ENCODE measurements at regions not wholly inside any gene's neighbourhood (a gene's known extent, or its start where the extent isn't known, plus 50 kb on each side); places are given as distances from the start of the nearest gene placed in this dataset.

DNA sequence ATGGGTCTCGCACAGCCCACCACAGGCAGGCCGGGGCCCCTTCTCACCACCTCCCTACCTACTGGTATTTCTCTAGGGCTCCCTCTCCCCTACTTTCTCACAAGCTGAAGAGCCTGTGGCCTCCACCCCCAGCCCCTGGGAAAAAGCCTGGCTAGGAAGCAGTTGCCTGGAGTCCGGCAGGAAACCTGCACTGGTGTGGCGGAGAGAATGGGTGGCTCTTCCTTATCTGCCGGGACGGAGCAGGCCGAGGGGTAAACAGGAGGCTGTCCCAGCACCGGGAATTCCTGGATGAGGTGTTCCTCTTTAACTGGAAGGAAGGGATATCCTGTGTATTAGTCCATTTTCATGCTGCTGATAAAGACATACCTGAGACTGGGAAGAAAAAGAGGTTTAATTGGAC is 125.8 kb downstream of the TLR5 start:
- no peaks in the 10 kb centered on the region for H3F3A ChIP-seq (ENCODE audit: insufficient read depth, low read depth)
- no peaks in the 10 kb centered on the region for H3K27me3 ChIP-seq (ENCODE audit: insufficient read depth, low read depth)
- H3K4me1 ChIP-seq (replicated peaks; ENCODE audit: insufficient read depth), result no peaks in the 10 kb centered on the region
- H3K4me2 ChIP-seq, result no peak overlapping the region
- no peak overlapping the region for H3K27ac ChIP-seq
- intact Hi-C loops (cut with micrococcal nuclease; ENCODE audit: unreplicated experiment), result no loop called here
- POLR2A ChIA-PET (ENCODE audit: unreplicated experiment), result no interaction called here
- CTCF ChIA-PET, result no interaction called here
- no TSS peak for BruUV-seq (replicated peaks)
- H3K36me3 ChIP-seq (ENCODE audit: low read depth), result no peaks in the 10 kb centered on the region
- no peak overlapping the region for H3K4me3 ChIP-seq
- no peaks in the 10 kb centered on the region for H3K9me2 ChIP-seq (ENCODE audit: insufficient read depth)
- no peaks in the 10 kb centered on the region for H3K79me2 ChIP-seq (ENCODE audit: low read depth)
- no peak for DNase-seq
- H4K20me1 ChIP-seq (ENCODE audit: insufficient read depth), result no peaks in the 10 kb centered on the region
- TF ChIP-seq, protein P1, sequence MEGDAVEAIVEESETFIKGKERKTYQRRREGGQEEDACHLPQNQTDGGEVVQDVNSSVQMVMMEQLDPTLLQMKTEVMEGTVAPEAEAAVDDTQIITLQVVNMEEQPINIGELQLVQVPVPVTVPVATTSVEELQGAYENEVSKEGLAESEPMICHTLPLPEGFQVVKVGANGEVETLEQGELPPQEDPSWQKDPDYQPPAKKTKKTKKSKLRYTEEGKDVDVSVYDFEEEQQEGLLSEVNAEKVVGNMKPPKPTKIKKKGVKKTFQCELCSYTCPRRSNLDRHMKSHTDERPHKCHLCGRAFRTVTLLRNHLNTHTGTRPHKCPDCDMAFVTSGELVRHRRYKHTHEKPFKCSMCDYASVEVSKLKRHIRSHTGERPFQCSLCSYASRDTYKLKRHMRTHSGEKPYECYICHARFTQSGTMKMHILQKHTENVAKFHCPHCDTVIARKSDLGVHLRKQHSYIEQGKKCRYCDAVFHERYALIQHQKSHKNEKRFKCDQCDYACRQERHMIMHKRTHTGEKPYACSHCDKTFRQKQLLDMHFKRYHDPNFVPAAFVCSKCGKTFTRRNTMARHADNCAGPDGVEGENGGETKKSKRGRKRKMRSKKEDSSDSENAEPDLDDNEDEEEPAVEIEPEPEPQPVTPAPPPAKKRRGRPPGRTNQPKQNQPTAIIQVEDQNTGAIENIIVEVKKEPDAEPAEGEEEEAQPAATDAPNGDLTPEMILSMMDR (conservative IDR thresholded peaks at IDR 0.05), result no peak
- TF ChIP-seq EZH2 (IDR thresholded peaks at IDR 0.05; ENCODE audit: low read depth), result no peak
- no peak overlapping the region for H2AFZ ChIP-seq
- no peaks in the 10 kb centered on the region for H3K9me3 ChIP-seq (ENCODE audit: insufficient read depth, low read depth)

GRCh38 chr1:223018534-223018933 is 124.5 kb downstream of the TLR5 start:
- Histone ChIP-seq H2AFZ (no peak overlapping the region), H3K4me3 (no peak overlapping the region), H3K9me3 (ENCODE audit: insufficient read depth, low read depth) (no peaks in the 10 kb centered on the region), H3K27ac (no peak overlapping the region), H3F3A (ENCODE audit: insufficient read depth, low read depth) (no peaks in the 10 kb centered on the region), H3K4me1 (replicated peaks; ENCODE audit: insufficient read depth) (no peaks in the 10 kb centered on the region), H3K79me2 (ENCODE audit: low read depth) (no peaks in the 10 kb centered on the region), H3K27me3 (ENCODE audit: insufficient read depth, low read depth) (no peaks in the 10 kb centered on the region), H4K20me1 (ENCODE audit: insufficient read depth) (no peaks in the 10 kb centered on the region), H3K36me3 (ENCODE audit: low read depth) (no peaks in the 10 kb centered on the region), H3K9me2 (ENCODE audit: insufficient read depth) (no peaks in the 10 kb centered on the region), H3K4me2 (no peak overlapping the region)
- intact Hi-C loops (cut with micrococcal nuclease; ENCODE audit: unreplicated experiment), result no loop called here
- CTCF ChIA-PET, result no interaction called here
- no peak for TF ChIP-seq EZH2 (IDR thresholded peaks at IDR 0.05; ENCODE audit: low read depth)
- TF ChIP-seq, protein P1 (conservative IDR thresholded peaks at IDR 0.05), result no peak
- POLR2A ChIA-PET (ENCODE audit: unreplicated experiment), result no interaction called here
- BruUV-seq (replicated peaks), result no TSS peak
- no peak for DNase-seq

- intact Hi-C loops (cut with micrococcal nuclease; ENCODE audit: unreplicated experiment), result no loop called here
- no peaks in the 10 kb centered on the region for H3K79me2 ChIP-seq (ENCODE audit: low read depth)
- DNase-seq, result no peak
- ChIA-PET CTCF (no interaction called here), POLR2A (ENCODE audit: unreplicated experiment) (no interaction called here)
- no peaks in the 10 kb centered on the region for H4K20me1 ChIP-seq (ENCODE audit: insufficient read depth)
- H2AFZ ChIP-seq, result no peak overlapping the region
- no peaks in the 10 kb centered on the region for H3K4me1 ChIP-seq (replicated peaks; ENCODE audit: insufficient read depth)
- no peaks in the 10 kb centered on the region for H3K36me3 ChIP-seq (ENCODE audit: low read depth)
- no TSS peak for BruUV-seq (replicated peaks)
- H3K27ac ChIP-seq, result no peak overlapping the region
- H3K9me3 ChIP-seq (ENCODE audit: insufficient read depth, low read depth), result no peaks in the 10 kb centered on the region
- no peak overlapping the region for H3K4me3 ChIP-seq
- TF ChIP-seq, protein P1 (conservative IDR thresholded peaks at IDR 0.05), result no peak
- no peak for TF ChIP-seq EZH2 (IDR thresholded peaks at IDR 0.05; ENCODE audit: low read depth)
- H3K9me2 ChIP-seq (ENCODE audit: insufficient read depth), result no peaks in the 10 kb centered on the region
- no peaks in the 10 kb centered on the region for H3F3A ChIP-seq (ENCODE audit: insufficient read depth, low read depth)
- H3K27me3 ChIP-seq (ENCODE audit: insufficient read depth, low read depth), result no peaks in the 10 kb centered on the region
- no peak overlapping the region for H3K4me2 ChIP-seq
These were observed 123.8 kb downstream of the TLR5 start for GRCh38 chr1:223019256-223019655.

Measured in PC-9 (cell line).